A673 (cell line): ENCODE measurements at regions not wholly inside any gene's neighbourhood (a gene's known extent, or its start where the extent isn't known, plus 50 kb on each side); places are given as distances from the start of the nearest gene placed in this dataset.

Experiments used
- CTCF ChIP-seq: fragments of 300-800, 200-600 bp; sonication (generic); conservative IDR thresholded peaks from 2 replicates; pipeline ENCODE4 v1.5.1; 2017; ENCODE audit warnings: low read depth, mild to moderate bottlenecking, antibody characterized with exemption, low read length, moderate library complexity, mixed read lengths
- EZH2 ChIP-seq: fragments of 200-600 bp; sonication (generic); IDR thresholded peaks from 2 replicates; pipeline ENCODE4 v1.6.1; 2017; ENCODE audit warnings: borderline replicate concordance, low read depth, mild to moderate bottlenecking, mixed read lengths, antibody characterized with exemption, low read length; ENCODE audit not compliant: poor library complexity, severe bottlenecking

- TF ChIP-seq CTCF (no peak), EZH2 (no peak)
Observed at GRCh38 chr12:90260136-90260535, 551.5 kb upstream of the ATP2B1 start.
